H9 (cell line): ENCODE measurements at regions not wholly inside any gene's neighbourhood (a gene's known extent, or its start where the extent isn't known, plus 50 kb on each side); places are given as distances from the start of the nearest gene placed in this dataset.

Source experiments
- DNase-seq: peaks from one replicate; pipeline ENCODE4 v3.0.0-alpha.2; 2017
- H2AFZ ChIP-seq: one replicate; pipeline ENCODE4 v1.6.1; 2013; ENCODE audit warnings: mild to moderate bottlenecking, low read length, control low read depth, moderate library complexity
- H2AK5ac ChIP-seq: 2 replicates; pipeline ENCODE4 v1.6.1; 2013; ENCODE audit warnings: low read length, control low read depth, mixed read lengths; ENCODE audit not compliant: insufficient read length
- H2BK120ac ChIP-seq: one replicate; pipeline ENCODE4 v1.6.1; 2013; ENCODE audit warnings: low read depth, mild to moderate bottlenecking, low read length, control low read depth, inconsistent platforms; ENCODE audit not compliant: poor library complexity, severe bottlenecking
- H2BK12ac ChIP-seq: 2 replicates; pipeline ENCODE4 v1.6.1; 2013; ENCODE audit warnings: low read length, control low read depth, mixed read lengths, low read depth; ENCODE audit not compliant: insufficient read length
- H2BK15ac ChIP-seq: 2 replicates; pipeline ENCODE4 v1.6.1; 2013; ENCODE audit warnings: low read depth, low read length, control low read depth
- H2BK20ac ChIP-seq: one replicate; pipeline ENCODE4 v1.6.1; 2013; ENCODE audit warnings: low read depth, mild to moderate bottlenecking, low read length, control low read depth, inconsistent platforms; ENCODE audit not compliant: poor library complexity, severe bottlenecking
- H2BK5ac ChIP-seq: 2 replicates; pipeline ENCODE4 v1.6.1; 2013; ENCODE audit warnings: low read length, control low read depth, mixed read lengths; ENCODE audit not compliant: insufficient read length
- H3K14ac ChIP-seq: 2 replicates; pipeline ENCODE4 v1.6.1; 2013; ENCODE audit warnings: low read length, control low read depth; ENCODE audit not compliant: insufficient read depth
- H3K18ac ChIP-seq: 2 replicates; pipeline ENCODE4 v1.6.1; 2013; ENCODE audit warnings: low read depth, mild to moderate bottlenecking, mixed read lengths, low read length, control low read depth; ENCODE audit not compliant: insufficient read length
- H3K23ac ChIP-seq: 2 replicates; pipeline ENCODE4 v1.6.1; 2013; ENCODE audit warnings: low read length, control low read depth, mixed read lengths, low read depth; ENCODE audit not compliant: insufficient read length
- H3K23me2 ChIP-seq: 2 replicates; pipeline ENCODE4 v1.6.1; 2013; ENCODE audit warnings: low read depth, mild to moderate bottlenecking, mixed read lengths, low read length, control low read depth; ENCODE audit not compliant: insufficient read length, poor library complexity, severe bottlenecking
- H3K27ac ChIP-seq: 2 replicates; pipeline ENCODE4 v1.5.1; 2013; ENCODE audit warnings: low read length, control low read depth, mixed read lengths, low read depth; ENCODE audit not compliant: insufficient read length
- H3K27me3 ChIP-seq: 2 replicates; pipeline ENCODE4 v1.6.1; 2013; ENCODE audit warnings: low read length, control low read depth, inconsistent platforms; ENCODE audit not compliant: insufficient read depth
- H3K4ac ChIP-seq: 2 replicates; pipeline ENCODE4 v1.6.1; 2013; ENCODE audit warnings: low read depth, mild to moderate bottlenecking, control low read depth, inconsistent platforms, low read length, moderate library complexity
- H3K4me1 ChIP-seq: 2 replicates; pipeline ENCODE4 v1.6.1; 2013; ENCODE audit warnings: low read length, control low read depth, inconsistent platforms; ENCODE audit not compliant: insufficient read depth
- H3K4me2 ChIP-seq: 2 replicates; pipeline ENCODE4 v1.6.1; 2013; ENCODE audit warnings: low read length, control low read depth, mixed read lengths; ENCODE audit not compliant: insufficient read length, insufficient read depth
- H3K56ac ChIP-seq: 2 replicates; pipeline ENCODE4 v1.6.1; 2013; ENCODE audit warnings: low read depth, mild to moderate bottlenecking, mixed read lengths, low read length, control low read depth; ENCODE audit not compliant: insufficient read length
- H3K79me1 ChIP-seq: 2 replicates; pipeline ENCODE4 v1.6.1; 2013; ENCODE audit warnings: low read depth, mild to moderate bottlenecking, moderate library complexity, low read length, control low read depth, inconsistent platforms; ENCODE audit not compliant: insufficient read depth, poor library complexity, severe bottlenecking
- H3K79me2 ChIP-seq: 2 replicates; pipeline ENCODE4 v1.6.1; 2013; ENCODE audit warnings: low read length, control low read depth, inconsistent platforms; ENCODE audit not compliant: insufficient read depth
- H3K9ac ChIP-seq: 2 replicates; pipeline ENCODE4 v1.6.1; 2013; ENCODE audit warnings: low read length, control low read depth, mixed read lengths; ENCODE audit not compliant: insufficient read length; ENCODE audit errors: extremely low read depth
- H3K9me3 ChIP-seq: one replicate; pipeline ENCODE4 v1.6.1; 2013; ENCODE audit warnings: low read depth, low read length, inconsistent platforms; ENCODE audit not compliant: control insufficient read depth
- H3T11ph ChIP-seq: one replicate; pipeline ENCODE4 v1.6.1; 2013; ENCODE audit warnings: mild to moderate bottlenecking, low read length, control low read depth, inconsistent platforms
- H4K20me1 ChIP-seq: one replicate; pipeline ENCODE4 v1.6.1; 2013; ENCODE audit not compliant: control insufficient read depth, insufficient read length, insufficient read depth
- H4K5ac ChIP-seq: 2 replicates; pipeline ENCODE4 v1.6.1; 2013; ENCODE audit warnings: low read depth, mild to moderate bottlenecking, mixed read lengths, low read length, control low read depth; ENCODE audit not compliant: insufficient read length
- H4K8ac ChIP-seq: replicated peaks from 2 replicates; pipeline ENCODE4 v1.6.1; 2013; ENCODE audit warnings: low read length, control low read depth, mixed read lengths, low read depth; ENCODE audit not compliant: insufficient read length
- H4K91ac ChIP-seq: 2 replicates; pipeline ENCODE4 v1.6.1; 2013; ENCODE audit warnings: low read depth, mild to moderate bottlenecking, moderate library complexity, mixed read lengths, low read length, control low read depth; ENCODE audit not compliant: insufficient read length
- H3K27ac Mint-ChIP-seq, 3 experiments: 2 replicates in 2 of 3; 3 replicates in 1 of 3; pipeline ENCODE4 v1.8.0; 2020 to 2021; ENCODE audit warnings: mixed read lengths in 3 of 3, mild to moderate bottlenecking in 1 of 3, moderate library complexity in 1 of 3
- H3K27me3 Mint-ChIP-seq: 2 replicates; pipeline ENCODE4 v1.8.0; 2021; ENCODE audit warnings: low read depth, mild to moderate bottlenecking, moderate library complexity, mixed read lengths
- H3K36me3 Mint-ChIP-seq, 3 experiments: 2 replicates in 2 of 3; 3 replicates in 1 of 3; pipeline ENCODE4 v1.8.0; 2020 to 2021; ENCODE audit warnings: low read depth in 3 of 3, mixed read lengths in 3 of 3; ENCODE audit not compliant: insufficient read depth in 1 of 3
- H3K4me1 Mint-ChIP-seq, 2 experiments: 2 replicates each; pipeline ENCODE4 v1.8.0; 2020; ENCODE audit warnings: mixed read lengths in 2 of 2
- H3K4me3 Mint-ChIP-seq, 2 experiments: 2 replicates in 1 of 2; 3 replicates in 1 of 2; pipeline ENCODE4 v1.8.0; 2020 to 2021; ENCODE audit warnings: mild to moderate bottlenecking in 2 of 2, mixed read lengths in 2 of 2, moderate library complexity in 1 of 2
- H3K9me3 Mint-ChIP-seq, 2 experiments: 2 replicates in 1 of 2; 3 replicates in 1 of 2; pipeline ENCODE4 v1.8.0; 2020; ENCODE audit warnings: mild to moderate bottlenecking in 2 of 2, mixed read lengths in 2 of 2, moderate library complexity in 1 of 2
- WGBS: extraction: QIAGEN DNeasy Blood & Tissue Kit; methylation state at CpG from one replicate; pipeline ENCODE4 v1.1.7; 2013; ENCODE audit warnings: missing lambda C conversion rate, low lambda C conversion rate, mixed read lengths; ENCODE audit not compliant: insufficient read length; ENCODE audit errors: extremely low coverage; 5-methylcytosine and 5-hydroxymethylcytosine counted together
- TF ChIP-seq, protein P1 (sequence below): fragments of 200-600 bp; sonication (generic); conservative IDR thresholded peaks from 3 replicates; pipeline ENCODE4 v1.8.0; 2021; ENCODE audit warnings: antibody characterized with exemption, mild to moderate bottlenecking

- TF ChIP-seq, protein P1, sequence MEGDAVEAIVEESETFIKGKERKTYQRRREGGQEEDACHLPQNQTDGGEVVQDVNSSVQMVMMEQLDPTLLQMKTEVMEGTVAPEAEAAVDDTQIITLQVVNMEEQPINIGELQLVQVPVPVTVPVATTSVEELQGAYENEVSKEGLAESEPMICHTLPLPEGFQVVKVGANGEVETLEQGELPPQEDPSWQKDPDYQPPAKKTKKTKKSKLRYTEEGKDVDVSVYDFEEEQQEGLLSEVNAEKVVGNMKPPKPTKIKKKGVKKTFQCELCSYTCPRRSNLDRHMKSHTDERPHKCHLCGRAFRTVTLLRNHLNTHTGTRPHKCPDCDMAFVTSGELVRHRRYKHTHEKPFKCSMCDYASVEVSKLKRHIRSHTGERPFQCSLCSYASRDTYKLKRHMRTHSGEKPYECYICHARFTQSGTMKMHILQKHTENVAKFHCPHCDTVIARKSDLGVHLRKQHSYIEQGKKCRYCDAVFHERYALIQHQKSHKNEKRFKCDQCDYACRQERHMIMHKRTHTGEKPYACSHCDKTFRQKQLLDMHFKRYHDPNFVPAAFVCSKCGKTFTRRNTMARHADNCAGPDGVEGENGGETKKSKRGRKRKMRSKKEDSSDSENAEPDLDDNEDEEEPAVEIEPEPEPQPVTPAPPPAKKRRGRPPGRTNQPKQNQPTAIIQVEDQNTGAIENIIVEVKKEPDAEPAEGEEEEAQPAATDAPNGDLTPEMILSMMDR = no peak
- Histone ChIP-seq H3K14ac (no peak overlapping the region), H3K79me2 (no peaks in the 10 kb centered on the region), H3K27me3 (no peaks in the 10 kb centered on the region), H3K9ac (no peak overlapping the region), H2AK5ac (no peak overlapping the region), H3K4me2 (no peak overlapping the region), H3K79me1 (no peaks in the 10 kb centered on the region), H3K4ac (no peak overlapping the region), H3K4me1 (no peaks in the 10 kb centered on the region), H2BK20ac (no peak overlapping the region), H4K91ac (no peak overlapping the region), H2BK15ac (no peak overlapping the region), H2BK5ac (no peak overlapping the region), H2BK120ac (no peak overlapping the region), H3K18ac (no peak overlapping the region), H3T11ph (no peak overlapping the region), H3K23ac (no peak overlapping the region), H3K56ac (no peak overlapping the region), H3K9me3 (peaks cover 19% of the 10 kb centered on the region), H3K23me2 (no peaks in the 10 kb centered on the region), H3K27ac (no peak overlapping the region), H2BK12ac (no peak overlapping the region), H4K5ac (no peak overlapping the region), H4K20me1 (no peaks in the 10 kb centered on the region), H4K8ac (no peak overlapping the region), H2AFZ (no peak overlapping the region)
- Mint-ChIP-seq H3K36me3 (peaks cover 2 to 6% (median 5%) of the 10 kb centered on the region in 3 experiments; a peak in 4 of 7 replicates), H3K9me3 (peaks cover 40 to 49% of the 10 kb centered on the region in 2 experiments), H3K27ac (no peak overlapping the region), H3K4me1 (peaks cover 10% of the 10 kb centered on the region in 2 experiments; a peak in 3 of 4 replicates), H3K27me3 (no peaks in the 10 kb centered on the region), H3K4me3 (no peak overlapping the region)
- no peak for DNase-seq
- no CpG with 5 or more reads among the region's 2 CpGs for WGBS
Observed at GRCh38 chrX:78522601-78523000, 136.5 kb downstream of the RTL3 start.
